Activated naive CD4-positive, alpha-beta T cell treated with anti-CD3 and anti-CD28 coated beads, Interleukin-2, amount 50 U/mL, for 16 hours (primary cell): ENCODE measurements at regions not wholly inside any gene's neighbourhood (a gene's known extent, or its start where the extent isn't known, plus 50 kb on each side); places are given as distances from the start of the nearest gene placed in this dataset.
"Not testable (repeated sequence)": the region's sequence is repeated elsewhere in the genome, so short reads cannot be mapped to it uniquely, and the experiment has no call there.

ENCODE experiments used
- DNase-seq: peaks from one replicate; pipeline ENCODE4 v3.0.0-alpha.2; 2020

DNA sequence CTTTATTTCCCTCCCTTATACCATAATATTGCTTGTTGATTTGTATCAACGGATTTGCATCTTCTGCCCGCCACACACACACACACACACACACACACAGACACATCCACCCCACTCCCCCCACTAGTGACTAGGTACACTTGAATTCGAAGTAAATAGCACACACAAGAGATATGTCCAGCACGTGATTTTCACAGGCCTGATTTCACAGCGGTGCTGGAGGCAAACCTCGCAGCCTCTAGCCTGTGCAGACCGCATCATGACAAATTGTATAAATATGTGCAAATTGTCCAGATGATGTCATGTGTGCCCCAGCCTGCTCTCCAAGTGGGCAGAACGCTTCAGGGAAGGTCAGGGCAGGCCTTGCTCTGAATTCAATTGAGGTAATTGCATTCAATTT, 153.8 kb upstream of the TPTE start:
- DNase-seq: not testable (repeated sequence)

GRCh38 chr21:10368323-10368798, 153.0 kb upstream of the TPTE start:
- DNase-seq: not testable (repeated sequence)

DNA sequence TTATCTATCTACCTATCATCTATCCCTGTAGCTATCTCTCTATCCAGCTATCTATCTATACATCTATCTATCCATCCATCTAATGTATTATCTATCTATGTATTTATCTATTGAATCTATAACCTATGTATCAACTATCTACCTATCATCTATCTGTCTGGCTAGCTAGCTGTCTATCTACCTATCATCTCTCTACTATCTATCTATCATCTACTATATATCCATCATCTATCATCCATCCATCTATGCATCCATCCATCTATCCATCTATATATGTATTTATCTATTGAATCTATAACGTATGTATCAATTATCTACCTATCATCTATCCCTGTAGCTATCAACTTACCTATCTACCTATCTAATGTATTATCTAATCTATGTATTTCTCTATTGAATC, 152.1 kb upstream of the TPTE start:
- DNase-seq: not testable (repeated sequence)

GRCh38 chr21:10377758-10378157, 143.6 kb upstream of the TPTE start:
- DNase-seq: not testable (repeated sequence)

DNA sequence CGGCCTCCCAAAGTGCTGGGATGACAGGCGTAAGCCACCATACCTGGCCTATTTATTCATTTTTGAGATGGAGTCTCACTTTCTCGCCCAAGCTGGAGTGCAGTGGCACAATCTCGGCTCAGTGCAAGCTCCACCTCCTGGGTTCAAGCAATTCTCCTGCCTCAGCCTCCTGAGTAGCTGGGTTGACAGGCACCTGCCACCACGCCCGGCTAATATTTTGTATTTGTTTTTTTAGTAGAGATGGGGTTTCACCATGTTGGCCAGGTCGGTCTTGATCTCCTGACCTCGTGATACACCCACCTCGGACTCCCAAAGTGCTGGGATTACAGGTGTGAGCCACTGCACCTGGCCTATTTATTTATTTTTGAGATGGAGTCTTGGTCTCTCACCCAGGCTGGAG, 141.6 kb upstream of the TPTE start:
- DNase-seq: not testable (repeated sequence)

GRCh38 chr21:10381687-10382060, 139.7 kb upstream of the TPTE start:
- not testable (repeated sequence) for DNase-seq

GRCh38 chr21:10382135-10382534, 139.2 kb upstream of the TPTE start:
- DNase-seq: not testable (repeated sequence)

GRCh38 chr21:10382580-10382979, 138.8 kb upstream of the TPTE start:
- DNase-seq: not testable (repeated sequence)

DNA sequence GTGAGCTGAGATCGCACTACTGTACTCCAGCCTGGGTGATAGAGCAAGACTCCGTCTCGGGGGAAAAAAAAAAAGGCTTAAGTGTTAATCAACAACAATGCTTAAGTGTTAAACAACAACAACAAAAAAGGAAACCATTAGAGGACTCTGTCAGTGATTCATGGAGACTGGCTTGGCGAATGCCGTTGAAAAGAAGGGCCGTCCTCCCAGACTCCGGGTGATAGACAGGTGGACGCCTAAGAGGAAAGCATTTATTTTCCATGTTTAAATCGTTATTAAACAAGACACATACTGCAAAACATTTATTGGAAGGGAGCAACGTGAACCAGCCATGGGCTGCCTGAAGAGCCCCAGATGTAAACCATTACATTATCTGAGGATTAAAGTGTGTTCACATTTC, 137.8 kb upstream of the TPTE start:
- DNase-seq: not testable (repeated sequence)

DNA sequence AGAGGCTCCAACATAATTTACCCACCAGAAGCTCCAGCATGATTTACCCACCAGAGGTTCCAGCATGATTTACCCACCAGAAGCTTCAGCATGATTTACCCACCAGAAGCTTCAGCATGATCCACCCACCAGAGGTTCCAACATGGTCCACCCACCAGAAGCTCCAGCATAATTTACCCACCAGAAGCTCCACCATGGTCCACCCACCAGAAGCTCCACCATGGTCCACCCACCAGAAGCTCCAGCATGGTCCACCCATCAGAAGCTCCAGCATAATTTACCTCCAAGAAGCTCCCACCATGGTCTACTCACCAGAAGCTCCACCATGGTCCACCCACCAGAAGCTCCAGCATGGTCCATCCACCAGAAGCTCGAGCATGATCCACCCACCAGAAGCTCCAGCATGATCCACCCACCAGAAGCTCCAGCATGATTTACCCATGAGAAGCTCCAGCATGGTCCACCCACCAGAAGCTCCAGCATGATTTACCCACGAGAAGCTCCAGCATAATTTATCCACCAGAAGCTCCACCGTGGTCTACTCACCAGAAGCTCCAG, 137.0 kb upstream of the TPTE start:
- not testable (repeated sequence) for DNase-seq

DNA sequence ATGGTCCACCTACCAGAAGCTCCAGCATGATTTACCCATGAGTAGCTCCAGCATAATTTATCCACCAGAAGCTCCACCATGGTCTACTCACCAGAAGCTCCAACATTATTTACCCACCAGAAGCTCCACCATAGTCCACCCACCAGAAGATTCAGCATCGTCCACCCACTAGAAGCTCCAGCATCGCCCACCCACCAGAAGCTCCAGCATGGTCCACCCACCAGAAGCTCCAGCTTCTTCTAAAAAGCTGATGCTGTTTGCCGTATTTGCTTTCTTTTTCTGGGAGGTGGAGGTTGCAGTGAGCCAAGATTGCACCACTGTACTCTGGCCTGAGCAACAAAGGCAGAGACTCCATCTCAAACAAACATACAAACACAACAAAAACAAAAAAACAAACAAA, 136.2 kb upstream of the TPTE start:
- DNase-seq: not testable (repeated sequence)

DNA sequence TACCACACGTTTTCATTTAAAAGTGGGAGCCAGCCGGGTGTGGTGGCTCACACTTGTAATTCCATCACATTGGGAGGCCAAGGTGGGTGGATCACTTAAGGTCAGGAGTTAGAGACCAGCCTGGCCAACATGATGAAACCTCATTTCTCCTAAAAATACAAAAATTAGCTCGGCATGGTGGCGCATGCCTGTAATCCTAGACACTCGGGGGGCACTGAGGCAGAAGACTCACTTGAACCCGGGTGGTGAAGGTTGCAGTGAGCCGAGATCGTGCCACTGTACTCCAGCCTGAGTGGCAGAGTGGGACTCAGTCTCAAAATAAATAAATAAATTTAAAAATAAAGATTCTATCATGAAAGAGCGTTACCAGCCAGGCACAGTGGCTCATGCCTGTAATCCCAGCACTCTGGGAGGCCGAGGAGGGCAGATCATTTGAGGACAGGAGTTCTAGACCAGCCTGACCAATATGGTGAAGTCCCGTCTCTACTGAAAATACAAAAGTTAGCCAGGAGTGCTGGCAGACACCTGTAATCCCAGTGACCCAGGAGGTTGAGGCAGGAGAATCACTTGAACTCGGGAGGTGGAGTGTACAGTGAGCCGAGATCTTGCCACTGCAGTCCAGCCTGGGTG, 135.4 kb upstream of the TPTE start:
- DNase-seq: not testable (repeated sequence)

DNA sequence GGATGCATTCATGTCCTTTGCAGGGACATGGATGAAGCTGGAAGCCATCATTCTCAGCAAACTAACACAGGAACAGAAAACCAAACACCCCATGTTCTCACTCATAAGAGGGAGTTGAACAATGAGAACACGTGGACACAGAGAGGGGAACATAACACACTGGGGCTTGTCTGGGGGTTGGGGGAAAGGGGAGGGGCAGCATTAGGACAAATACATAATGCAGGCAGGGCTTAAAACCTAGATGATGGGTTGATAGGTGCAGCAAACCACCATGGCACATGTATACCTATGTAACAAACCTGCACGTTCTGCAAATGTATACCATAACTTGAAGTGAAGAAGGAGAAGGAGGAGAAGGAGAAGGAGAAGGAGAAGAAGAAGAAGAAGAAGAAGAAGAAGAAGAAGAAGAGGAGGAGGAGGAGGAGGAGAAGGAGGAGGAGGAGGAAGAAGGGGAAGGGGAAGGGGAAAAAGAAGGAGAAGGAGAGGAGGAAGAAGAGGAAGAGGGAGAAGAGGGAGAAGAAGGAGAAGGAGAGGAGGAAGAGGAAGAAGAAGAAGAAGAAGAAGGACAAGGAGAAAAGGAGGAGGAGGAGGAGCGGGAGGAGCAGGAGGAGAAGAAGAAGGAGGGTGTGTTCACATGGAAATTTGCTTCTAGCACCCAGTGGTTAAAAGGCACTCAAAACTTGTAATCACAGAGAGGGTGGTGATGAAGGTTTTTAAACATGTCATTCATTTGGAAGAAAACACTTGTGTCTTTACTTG, 133.5 kb upstream of the TPTE start:
- DNase-seq: not testable (repeated sequence)

- DNase-seq: not testable (repeated sequence)
Observed at GRCh38 chr21:10388625-10389024, 132.8 kb upstream of the TPTE start.

- not testable (repeated sequence) for DNase-seq
Observed at GRCh38 chr21:10392301-10392700, 129.1 kb upstream of the TPTE start.

GRCh38 chr21:10395963-10396362, 125.4 kb upstream of the TPTE start:
- DNase-seq: not testable (repeated sequence)

DNA sequence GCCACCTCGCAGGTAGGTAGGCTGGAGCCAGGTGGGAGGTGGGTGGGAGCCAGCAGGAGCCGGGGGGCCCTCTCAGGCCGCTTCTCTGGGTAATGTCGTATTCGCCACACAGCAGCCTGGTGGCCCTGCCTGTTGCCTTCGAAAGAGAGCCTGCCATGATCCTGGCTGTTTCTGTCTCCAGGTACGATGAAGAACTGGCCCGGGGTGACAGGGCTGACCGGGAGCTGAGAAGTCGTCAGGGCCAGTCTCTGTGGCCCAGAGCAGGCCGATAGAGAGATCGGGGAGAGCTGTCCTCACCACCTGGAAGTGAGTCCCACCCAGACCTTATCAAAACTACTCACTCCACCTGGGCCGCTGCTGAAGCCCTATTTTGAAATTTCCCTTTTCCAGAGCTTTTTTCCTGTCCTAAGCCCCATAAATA, 123.9 kb upstream of the TPTE start:
- not testable (repeated sequence) for DNase-seq

GRCh38 chr21:10398692-10399489, 122.5 kb upstream of the TPTE start:
- DNase-seq: not testable (repeated sequence)

DNA sequence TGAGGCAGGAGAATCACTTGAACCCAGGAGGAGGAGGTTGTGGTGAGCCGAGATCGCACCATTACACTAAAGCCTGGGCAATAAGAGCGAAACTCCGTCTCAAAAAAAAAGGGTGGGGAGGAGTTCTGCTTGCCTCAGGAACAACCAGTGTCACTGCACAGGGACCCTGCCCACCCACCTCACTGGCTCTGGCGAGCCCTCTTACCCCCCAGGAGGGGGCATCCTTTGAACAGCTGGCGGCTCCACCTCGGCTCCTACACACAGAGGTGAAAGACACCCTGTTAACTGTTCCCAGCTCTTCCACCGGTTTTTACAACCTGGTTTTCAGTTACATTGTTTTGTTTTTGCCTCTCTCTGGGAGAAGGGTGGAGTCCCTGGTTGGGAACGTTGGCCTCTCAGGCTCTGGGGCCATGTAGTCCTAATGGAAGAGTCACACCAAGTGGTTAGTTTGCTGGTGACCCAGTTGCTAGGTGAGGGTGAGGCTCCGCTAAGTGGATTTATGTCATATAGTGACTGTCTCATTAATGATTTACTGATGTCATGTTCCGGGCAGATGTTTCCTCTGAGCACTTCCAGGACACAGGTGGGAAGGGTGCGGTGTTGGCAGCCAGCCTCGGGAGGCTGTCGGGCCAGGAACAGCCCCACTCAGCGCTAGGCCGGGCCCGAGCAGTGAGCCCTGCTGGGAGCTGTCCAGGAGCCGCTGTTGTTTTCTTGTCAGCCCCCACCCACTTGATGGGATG, 120.6 kb upstream of the TPTE start:
- not testable (repeated sequence) for DNase-seq

- not testable (repeated sequence) for DNase-seq
Observed at GRCh38 chr21:10402461-10402860, 118.9 kb upstream of the TPTE start.

DNA sequence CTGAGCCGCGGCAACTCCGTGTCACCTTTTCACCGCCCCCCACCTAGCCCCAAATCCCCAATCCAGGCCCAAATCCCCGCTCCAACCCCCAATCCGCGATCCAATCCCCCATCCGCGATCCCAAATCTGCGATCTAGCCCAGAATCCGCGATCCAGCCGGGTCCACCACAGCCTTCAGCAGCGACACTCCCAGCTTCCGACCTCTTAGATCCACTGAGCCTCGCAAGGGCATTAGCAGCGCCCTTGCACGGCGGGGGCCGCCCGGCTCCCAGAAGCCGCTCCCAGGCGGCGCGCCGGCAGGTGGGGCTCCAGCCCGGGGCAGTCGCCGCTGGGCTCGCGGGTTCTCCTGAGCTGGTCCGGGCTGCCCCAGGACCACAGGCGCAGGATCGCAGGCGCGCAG, 116.1 kb upstream of the TPTE start:
- not testable (repeated sequence) for DNase-seq

DNA sequence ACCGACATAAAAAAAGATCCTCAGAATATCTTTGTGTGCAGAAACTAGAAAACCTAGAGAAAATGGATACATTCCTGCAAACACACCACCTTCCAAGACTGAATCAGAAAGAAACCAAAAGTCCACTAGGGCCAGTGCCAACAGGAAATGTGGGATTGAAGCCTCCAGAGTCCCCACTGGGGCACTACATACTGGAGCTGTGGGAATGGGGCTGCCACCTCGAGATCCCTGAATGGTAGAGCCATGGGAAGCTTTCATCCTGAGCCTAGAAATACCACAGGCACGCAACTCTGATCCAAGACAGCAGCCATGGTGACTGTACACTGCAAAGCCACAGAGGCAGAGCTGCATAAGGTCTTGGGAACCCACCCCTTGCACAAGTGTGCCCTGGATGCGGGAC, 111.6 kb upstream of the TPTE start:
- DNase-seq: not testable (repeated sequence)
